Smooth muscle cell (in vitro differentiated cells): ENCODE measurements at regions not wholly inside any gene's neighbourhood (a gene's known extent, or its start where the extent isn't known, plus 50 kb on each side); places are given as distances from the start of the nearest gene placed in this dataset.

ENCODE experiments used
- DNase-seq: peaks from one replicate; lab custom pipeline; 2025; ENCODE audit not compliant: unreplicated experiment; lab: John Stamatoyannopoulos, UW
- H2AFZ ChIP-seq: fragments of 200-600 bp; sonication (generic); 2 replicates; pipeline ENCODE4 v1.6.0; 2016; ENCODE audit warnings: antibody characterized with exemption, low read depth, mild to moderate bottlenecking
- H3F3A ChIP-seq: fragments of 200-600 bp; sonication (generic); 2 replicates; pipeline ENCODE4 v1.6.0; 2017; ENCODE audit warnings: antibody characterized with exemption, low read depth
- H3K27ac ChIP-seq: fragments of 200-600 bp; sonication (generic); 2 replicates; pipeline ENCODE4 v1.5.1; 2016; ENCODE audit warnings: low read depth, mild to moderate bottlenecking
- H3K27me3 ChIP-seq: fragments of 200-600 bp; sonication (generic); 2 replicates; pipeline ENCODE4 v1.6.1; 2016; ENCODE audit warnings: low read depth, mild to moderate bottlenecking
- H3K36me3 ChIP-seq: fragments of 200-600 bp; sonication (generic); 2 replicates; pipeline ENCODE4 v1.5.1; 2016; ENCODE audit warnings: low read depth
- H3K4me1 ChIP-seq: fragments of 200-600 bp; sonication (generic); 2 replicates; pipeline ENCODE4 v1.5.1; 2016; ENCODE audit warnings: low read depth
- H3K4me2 ChIP-seq: fragments of 200-600 bp; sonication (generic); 2 replicates; pipeline ENCODE4 v1.6.0; 2016; ENCODE audit warnings: mild to moderate bottlenecking
- H3K4me3 ChIP-seq: fragments of 200-600 bp; sonication (generic); 2 replicates; pipeline ENCODE4 v1.5.1; 2016; ENCODE audit warnings: mild to moderate bottlenecking
- H3K79me2 ChIP-seq: fragments of 200-600 bp; sonication (generic); 2 replicates; pipeline ENCODE4 v1.6.0; 2016; ENCODE audit warnings: low read depth, mild to moderate bottlenecking
- H3K9ac ChIP-seq: fragments of 200-600 bp; sonication (generic); 2 replicates; pipeline ENCODE4 v1.6.0; 2016; ENCODE audit warnings: low read depth
- H3K9me3 ChIP-seq: fragments of 200-600 bp; sonication (generic); replicated peaks from 2 replicates; pipeline ENCODE4 v1.5.1; 2016; ENCODE audit warnings: low read depth
- H4K20me1 ChIP-seq: fragments of 200-600 bp; sonication (generic); 2 replicates; pipeline ENCODE4 v1.6.0; 2016; ENCODE audit warnings: low read depth
- WGBS: methylation state at CpG from one replicate; pipeline ENCODE4 v1.1.7; 2016; ENCODE audit warnings: low lambda C conversion rate; 5-methylcytosine and 5-hydroxymethylcytosine counted together
- TF ChIP-seq, protein P1 (sequence below): fragments of 200-600 bp; sonication (generic); IDR thresholded peaks from 2 replicates; pipeline ENCODE4 v1.5.1; 2017; ENCODE audit warnings: borderline replicate concordance, mild to moderate bottlenecking, antibody characterized with exemption; ENCODE audit not compliant: insufficient read depth, poor library complexity, severe bottlenecking

DNA sequence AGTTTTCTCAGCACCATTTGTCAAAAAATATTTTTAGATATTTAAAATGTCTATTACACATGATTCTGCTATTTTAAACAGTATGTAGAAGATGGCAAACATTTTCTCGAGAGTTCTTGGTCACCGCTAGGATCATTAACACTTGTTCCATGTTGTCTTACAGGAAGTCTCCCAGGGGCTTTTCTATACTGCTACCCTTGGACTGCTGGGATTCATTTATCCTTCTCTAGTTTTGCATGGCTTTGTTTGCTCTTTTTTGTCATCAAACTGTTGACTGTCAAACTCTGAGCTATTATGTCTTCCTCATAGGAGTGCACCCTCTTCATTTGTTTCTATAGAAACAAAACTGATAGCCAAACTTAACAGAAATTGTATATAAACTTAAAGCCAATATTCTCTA is 184.9 kb downstream of the CDCA7 start:
- 94% methylated on average over 2 of the region's 2 CpGs for WGBS
- TF ChIP-seq, protein P1, sequence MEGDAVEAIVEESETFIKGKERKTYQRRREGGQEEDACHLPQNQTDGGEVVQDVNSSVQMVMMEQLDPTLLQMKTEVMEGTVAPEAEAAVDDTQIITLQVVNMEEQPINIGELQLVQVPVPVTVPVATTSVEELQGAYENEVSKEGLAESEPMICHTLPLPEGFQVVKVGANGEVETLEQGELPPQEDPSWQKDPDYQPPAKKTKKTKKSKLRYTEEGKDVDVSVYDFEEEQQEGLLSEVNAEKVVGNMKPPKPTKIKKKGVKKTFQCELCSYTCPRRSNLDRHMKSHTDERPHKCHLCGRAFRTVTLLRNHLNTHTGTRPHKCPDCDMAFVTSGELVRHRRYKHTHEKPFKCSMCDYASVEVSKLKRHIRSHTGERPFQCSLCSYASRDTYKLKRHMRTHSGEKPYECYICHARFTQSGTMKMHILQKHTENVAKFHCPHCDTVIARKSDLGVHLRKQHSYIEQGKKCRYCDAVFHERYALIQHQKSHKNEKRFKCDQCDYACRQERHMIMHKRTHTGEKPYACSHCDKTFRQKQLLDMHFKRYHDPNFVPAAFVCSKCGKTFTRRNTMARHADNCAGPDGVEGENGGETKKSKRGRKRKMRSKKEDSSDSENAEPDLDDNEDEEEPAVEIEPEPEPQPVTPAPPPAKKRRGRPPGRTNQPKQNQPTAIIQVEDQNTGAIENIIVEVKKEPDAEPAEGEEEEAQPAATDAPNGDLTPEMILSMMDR, result no peak

DNA sequence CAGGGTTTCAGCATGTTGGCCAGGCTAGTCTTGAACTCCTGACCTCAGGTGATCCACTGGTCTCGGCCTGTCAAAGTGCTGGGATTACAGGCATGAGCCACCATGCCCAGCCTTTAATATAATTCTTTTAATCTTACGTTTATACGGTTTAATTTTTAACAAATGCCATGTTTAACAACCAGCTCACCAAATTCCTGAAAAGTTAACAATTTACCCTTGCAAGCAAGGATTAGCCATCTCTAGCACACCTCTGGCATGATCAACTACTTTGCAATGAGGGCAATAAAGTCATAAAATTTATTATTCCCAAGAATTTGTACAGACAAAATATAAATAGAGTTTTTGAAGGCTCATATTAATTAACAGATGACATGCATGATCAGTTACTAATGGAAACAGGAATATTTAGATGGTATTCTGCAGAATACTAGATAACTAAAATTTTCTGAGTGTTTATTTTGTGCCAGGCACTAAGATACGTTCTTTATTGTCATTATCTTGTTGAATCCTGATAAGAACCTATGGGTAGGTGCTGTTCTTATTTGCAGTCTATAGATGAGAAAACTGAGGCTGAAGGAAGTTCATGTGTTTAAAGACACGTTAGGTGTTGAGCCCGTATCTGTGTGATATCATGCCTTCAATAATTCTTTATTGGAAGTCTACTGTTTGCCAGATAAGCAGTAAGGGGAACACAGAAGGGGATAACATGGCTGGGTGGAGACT is 190.1 kb downstream of the CDCA7 start:
- Histone ChIP-seq H3K4me2 (no peak overlapping the region), H3K79me2 (no peaks in the 10 kb centered on the region), H3K9ac (no peak overlapping the region), H3K36me3 (no peaks in the 10 kb centered on the region), H2AFZ (no peak overlapping the region), H3F3A (no peaks in the 10 kb centered on the region), H3K27me3 (peaks cover 6% of the 10 kb centered on the region), H3K4me1 (peaks cover 4% of the 10 kb centered on the region), H4K20me1 (no peaks in the 10 kb centered on the region), H3K27ac (no peak overlapping the region), H3K4me3 (no peak overlapping the region), H3K9me3 (no peaks in the 10 kb centered on the region)
- WGBS, result 78% methylated on average over 6 of the region's 6 CpGs
- TF ChIP-seq, protein P1, result no peak
- no peak for DNase-seq

More for the DNA sequence above, 184.9 kb downstream of the CDCA7 start:
- Histone ChIP-seq H3K79me2 (no peaks in the 10 kb centered on the region), H3F3A (no peaks in the 10 kb centered on the region), H3K4me3 (no peak overlapping the region), H4K20me1 (no peaks in the 10 kb centered on the region), H3K9me3 (no peaks in the 10 kb centered on the region), H3K4me2 (no peak overlapping the region), H3K9ac (no peak overlapping the region), H3K27ac (no peak overlapping the region), H3K36me3 (no peaks in the 10 kb centered on the region), H3K27me3 (peaks cover 6% of the 10 kb centered on the region), H2AFZ (no peak overlapping the region), H3K4me1 (no peaks in the 10 kb centered on the region)
- no peak for DNase-seq

DNA sequence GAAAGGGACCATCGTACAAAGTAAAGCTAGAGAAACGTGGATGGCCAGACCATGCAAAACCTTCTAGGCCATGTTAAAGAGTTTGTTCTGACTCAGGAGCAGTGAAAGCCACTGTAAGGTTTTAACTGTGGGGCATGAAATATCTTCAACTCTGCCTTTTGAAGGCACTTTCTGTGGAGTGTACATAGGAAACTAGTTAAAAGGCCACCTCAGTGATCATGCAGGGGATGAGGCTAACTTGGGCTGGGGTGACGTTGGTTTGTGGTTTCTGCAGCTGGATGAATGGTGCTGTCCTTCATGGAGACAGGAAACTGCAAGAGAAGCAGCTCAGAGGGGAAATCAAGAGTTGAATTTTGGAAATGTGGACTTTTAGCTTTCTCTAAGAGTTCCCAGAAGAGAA is 190.7 kb downstream of the CDCA7 start:
- no peak overlapping the region for H3K4me3 ChIP-seq
- WGBS, result 73% methylated on average over 3 of the region's 3 CpGs
- TF ChIP-seq, protein P1, result no peak
- H3K27me3 ChIP-seq, result peaks cover 6% of the 10 kb centered on the region
- H3F3A ChIP-seq, result no peaks in the 10 kb centered on the region
- H3K4me1 ChIP-seq, result peaks cover 4% of the 10 kb centered on the region
- no peaks in the 10 kb centered on the region for H4K20me1 ChIP-seq
- H3K36me3 ChIP-seq, result no peaks in the 10 kb centered on the region
- no peak overlapping the region for H3K27ac ChIP-seq
- no peak for DNase-seq
- H3K9ac ChIP-seq, result no peak overlapping the region
- no peak overlapping the region for H2AFZ ChIP-seq
- no peaks in the 10 kb centered on the region for H3K9me3 ChIP-seq
- H3K4me2 ChIP-seq, result no peak overlapping the region
- H3K79me2 ChIP-seq, result no peaks in the 10 kb centered on the region

DNA sequence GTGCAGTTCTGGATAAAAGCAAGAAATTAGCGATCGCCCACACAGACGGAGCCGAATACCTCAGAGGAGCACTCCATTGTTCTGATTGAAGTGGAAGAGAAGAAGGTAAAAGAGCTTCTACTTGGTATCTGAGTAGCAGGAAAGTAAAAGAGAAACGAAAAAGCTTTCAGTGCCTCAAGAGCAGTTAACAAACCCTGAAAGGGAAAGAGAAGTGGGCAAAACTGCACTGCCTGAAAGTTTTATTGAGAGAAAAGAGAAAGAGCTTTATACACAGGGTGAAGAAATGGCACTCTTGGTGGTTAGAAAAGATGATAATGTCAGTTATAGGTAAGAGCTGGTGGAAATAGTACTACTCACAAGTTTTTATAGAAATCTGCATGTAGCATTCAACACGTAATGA is 192.8 kb downstream of the CDCA7 start:
- Histone ChIP-seq H3K27ac (no peak overlapping the region), H3K36me3 (no peaks in the 10 kb centered on the region), H3K9ac (no peak overlapping the region), H3F3A (no peaks in the 10 kb centered on the region), H3K4me1 (peaks cover 4% of the 10 kb centered on the region), H3K9me3 (no peaks in the 10 kb centered on the region), H4K20me1 (no peaks in the 10 kb centered on the region), H3K79me2 (no peaks in the 10 kb centered on the region), H3K27me3 (peaks cover 6% of the 10 kb centered on the region), H3K4me2 (no peak overlapping the region), H3K4me3 (no peak overlapping the region), H2AFZ (no peak overlapping the region)
- 94% methylated on average over 6 of the region's 6 CpGs for WGBS
- TF ChIP-seq, protein P1, result no peak
- DNase-seq, result no peak
